PC-9 (cell line): ENCODE measurements at regions not wholly inside any gene's neighbourhood (a gene's known extent, or its start where the extent isn't known, plus 50 kb on each side); places are given as distances from the start of the nearest gene placed in this dataset.

Source experiments
- BruUV-seq: library from RNA; stranded (reverse); fragments of 400-500 nt; replicated peaks from 2 replicates; lab custom pipeline; 2021; lab: Mats Ljungman, UMichigan
- CTCF ChIA-PET: fragments of 300-600 bp; sonication (Branson Sonifier 250); formaldehyde crosslinking; loops from one replicate; lab custom pipeline; 2022; ENCODE audit warnings: antibody characterized with exemption; lab: Charles Lee
- POLR2A ChIA-PET: fragments of 300-600 bp; sonication (Branson Sonifier 250); formaldehyde crosslinking; loops from one replicate; lab custom pipeline; 2022; ENCODE audit warnings: antibody characterized with exemption; ENCODE audit not compliant: unreplicated experiment; lab: Charles Lee
- DNase-seq, 2 experiments: peaks; one replicate each; pipeline versions ENCODE4 v3.0.0 to v3.0.0-alpha.2; 2015 to 2022; ENCODE audit warnings: mixed read lengths in 1 of 2
- H2AFZ ChIP-seq: fragments of 200-600 bp; sonication (generic); 2 replicates; pipeline ENCODE4 v1.8.1; 2017; ENCODE audit warnings: antibody characterized with exemption
- H3F3A ChIP-seq: fragments of 200-600 bp; sonication (generic); 2 replicates; pipeline ENCODE4 v1.8.1; 2017; ENCODE audit warnings: antibody characterized with exemption, mild to moderate bottlenecking, low read depth; ENCODE audit not compliant: insufficient read depth
- H3K27ac ChIP-seq: fragments of 200-600 bp; sonication (generic); 2 replicates; pipeline ENCODE4 v1.6.1; 2016; ENCODE audit warnings: mixed run types
- H3K27me3 ChIP-seq: fragments of 200-600 bp; sonication (generic); 2 replicates; pipeline ENCODE4 v1.6.1; 2016; ENCODE audit warnings: low read depth, mixed run types; ENCODE audit not compliant: insufficient read depth
- H3K36me3 ChIP-seq: fragments of 200-600 bp; sonication (generic); 2 replicates; pipeline ENCODE4 v1.6.1; 2016; ENCODE audit warnings: low read depth, mixed run types
- H3K4me1 ChIP-seq: fragments of 200-600 bp; sonication (generic); replicated peaks from 2 replicates; pipeline ENCODE4 v1.6.1; 2016; ENCODE audit warnings: mixed run types; ENCODE audit not compliant: insufficient read depth
- H3K4me2 ChIP-seq: fragments of 200-600 bp; sonication (generic); 2 replicates; pipeline ENCODE4 v1.6.1; 2017; ENCODE audit warnings: mixed run types
- H3K4me3 ChIP-seq: fragments of 200-600 bp; sonication (generic); 2 replicates; pipeline ENCODE4 v1.6.1; 2016; ENCODE audit warnings: mixed run types
- H3K79me2 ChIP-seq: fragments of 200-600 bp; sonication (generic); 2 replicates; pipeline ENCODE4 v1.6.1; 2017; ENCODE audit warnings: low read depth, mixed run types
- H3K9me2 ChIP-seq: fragments of 200-600 bp; sonication (generic); 2 replicates; pipeline ENCODE4 v1.8.1; 2017; ENCODE audit warnings: mild to moderate bottlenecking; ENCODE audit not compliant: insufficient read depth
- H3K9me3 ChIP-seq: fragments of 200-600 bp; sonication (generic); 2 replicates; pipeline ENCODE4 v1.8.1; 2016; ENCODE audit warnings: low read depth; ENCODE audit not compliant: insufficient read depth
- H4K20me1 ChIP-seq: fragments of 200-600 bp; sonication (generic); 2 replicates; pipeline ENCODE4 v1.8.1; 2017; ENCODE audit not compliant: insufficient read depth
- EZH2 ChIP-seq: fragments of 200-600 bp; sonication (generic); IDR thresholded peaks from 2 replicates; pipeline ENCODE4 v1.8.0; 2017; ENCODE audit warnings: antibody characterized with exemption, low read depth
- intact Hi-C: fragments of 100-400 bp; cut with micrococcal nuclease; formaldehyde crosslinking; loops from one replicate; pipeline ENCODE4 v1.10.0; 2022; ENCODE audit not compliant: unreplicated experiment
- TF ChIP-seq, protein P1 (sequence below): fragments of 200-600 bp; sonication (generic); conservative IDR thresholded peaks from 2 replicates; pipeline ENCODE4 v1.6.1; 2017; ENCODE audit warnings: mixed run types, antibody characterized with exemption, mild to moderate bottlenecking, moderate library complexity

DNA sequence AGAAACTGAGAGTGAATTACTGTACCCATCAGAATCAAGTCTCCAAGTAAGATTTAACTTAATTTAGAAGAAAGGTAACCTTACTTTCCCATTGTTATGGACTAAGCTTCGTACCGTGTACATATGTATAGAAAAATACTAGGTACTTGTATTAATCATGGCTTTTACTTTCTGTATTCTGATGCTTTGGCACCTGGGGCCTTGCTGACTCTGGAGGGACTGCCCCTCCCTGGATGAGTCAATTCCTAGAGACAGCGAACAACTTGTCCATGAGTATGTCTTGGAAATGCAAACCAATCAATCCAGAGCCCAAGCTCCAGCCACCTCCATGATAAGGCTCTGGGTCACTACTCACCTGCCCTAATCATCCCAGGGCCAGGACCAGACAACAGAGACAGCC, 50.0 kb upstream of the DGKG start:
- Histone ChIP-seq H3F3A (0 out of 2 replicates have a peak, but pooled peaks cover 6% of the 10 kb centered on the region), H3K79me2 (no peaks in the 10 kb centered on the region), H2AFZ (no peak overlapping the region), H3K27me3 (peaks cover 89% of the 10 kb centered on the region), H3K36me3 (no peaks in the 10 kb centered on the region), H3K4me1 (peaks cover 16% of the 10 kb centered on the region), H3K4me3 (no peak overlapping the region), H3K27ac (no peak overlapping the region), H4K20me1 (no peaks in the 10 kb centered on the region; the same call in 1 of the 2 replicates), H3K9me3 (no peaks in the 10 kb centered on the region), H3K4me2 (no peak overlapping the region), H3K9me2 (no peaks in the 10 kb centered on the region)
- intact Hi-C loops, result no loop called here
- TF ChIP-seq EZH2, result no peak
- TF ChIP-seq, protein P1, sequence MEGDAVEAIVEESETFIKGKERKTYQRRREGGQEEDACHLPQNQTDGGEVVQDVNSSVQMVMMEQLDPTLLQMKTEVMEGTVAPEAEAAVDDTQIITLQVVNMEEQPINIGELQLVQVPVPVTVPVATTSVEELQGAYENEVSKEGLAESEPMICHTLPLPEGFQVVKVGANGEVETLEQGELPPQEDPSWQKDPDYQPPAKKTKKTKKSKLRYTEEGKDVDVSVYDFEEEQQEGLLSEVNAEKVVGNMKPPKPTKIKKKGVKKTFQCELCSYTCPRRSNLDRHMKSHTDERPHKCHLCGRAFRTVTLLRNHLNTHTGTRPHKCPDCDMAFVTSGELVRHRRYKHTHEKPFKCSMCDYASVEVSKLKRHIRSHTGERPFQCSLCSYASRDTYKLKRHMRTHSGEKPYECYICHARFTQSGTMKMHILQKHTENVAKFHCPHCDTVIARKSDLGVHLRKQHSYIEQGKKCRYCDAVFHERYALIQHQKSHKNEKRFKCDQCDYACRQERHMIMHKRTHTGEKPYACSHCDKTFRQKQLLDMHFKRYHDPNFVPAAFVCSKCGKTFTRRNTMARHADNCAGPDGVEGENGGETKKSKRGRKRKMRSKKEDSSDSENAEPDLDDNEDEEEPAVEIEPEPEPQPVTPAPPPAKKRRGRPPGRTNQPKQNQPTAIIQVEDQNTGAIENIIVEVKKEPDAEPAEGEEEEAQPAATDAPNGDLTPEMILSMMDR, result no peak
- peak in 1 of 2 experiments; percentile 16 for DNase-seq
- POLR2A ChIA-PET, result interaction anchor here (0.5 kb wide), 1 partner anchor 9 kb away, joined by 4 read pairs; no protein-coding TSS in a partner anchor
- no TSS peak for BruUV-seq
- CTCF ChIA-PET, result no interaction called here
